ENCODE measurements at regions not wholly inside any gene's neighbourhood (a gene's known extent, or its start where the extent isn't known, plus 50 kb on each side); places are given as distances from the start of the nearest gene placed in this dataset.

GRCh38 chr7:119127706-119128105 lies 903.2 kb downstream of the ANKRD7 start:
- no peaks in the 10 kb centered on the region for H3K9me3 Mint-ChIP-seq
- H3K36me3 Mint-ChIP-seq (ENCODE audit: low read depth): no peaks in the 10 kb centered on the region
- H3K9ac ChIP-seq (ENCODE audit: extremely low read depth, low read length, poor library complexity, severe bottlenecking): no peak overlapping the region
- no peak overlapping the region for H3K27ac ChIP-seq (ENCODE audit: low read depth, low read length)
- H3K4me1 Mint-ChIP-seq: no peaks in the 10 kb centered on the region
- H3K27me3 Mint-ChIP-seq (ENCODE audit: insufficient read depth): no peaks in the 10 kb centered on the region
- H3K4me1 ChIP-seq (ENCODE audit: control insufficient read depth, insufficient read depth, low read length): no peaks in the 10 kb centered on the region
- DNase-seq: no peak
- no peak overlapping the region for H3K27ac Mint-ChIP-seq
- no peaks in the 10 kb centered on the region for H3K27me3 ChIP-seq (ENCODE audit: control insufficient read depth, insufficient read depth, low read length, poor library complexity, severe bottlenecking)
- TF ChIP-seq CTCF (conservative IDR thresholded peaks at IDR 0.05): no peak
- no peak overlapping the region for H3K4me3 ChIP-seq (ENCODE audit: low read length)
- WGBS, 2 experiments (ENCODE audit: insufficient coverage in 1 of 2, insufficient read length in 1 of 2): 93 to 96% methylated on average over 2 to 3 of the region's 3 CpGs
- H3K4me3 Mint-ChIP-seq: no peak overlapping the region
- no peaks in the 10 kb centered on the region for H3K9me3 ChIP-seq (ENCODE audit: control insufficient read depth, low read length)
- H3K36me3 ChIP-seq (ENCODE audit: control insufficient read depth, insufficient read depth, low read length): no peaks in the 10 kb centered on the region

- H3K27me3 Mint-ChIP-seq (ENCODE audit: insufficient read depth): no peaks in the 10 kb centered on the region
- H3K27ac ChIP-seq (ENCODE audit: low read depth, low read length): no peak overlapping the region
- no peaks in the 10 kb centered on the region for H3K4me1 Mint-ChIP-seq
- H3K4me3 Mint-ChIP-seq: no peak overlapping the region
- no peaks in the 10 kb centered on the region for H3K4me1 ChIP-seq (ENCODE audit: control insufficient read depth, insufficient read depth, low read length)
- H3K36me3 ChIP-seq (ENCODE audit: control insufficient read depth, insufficient read depth, low read length): no peaks in the 10 kb centered on the region
- H3K9ac ChIP-seq (ENCODE audit: extremely low read depth, low read length, poor library complexity, severe bottlenecking): no peak overlapping the region
- no peak for DNase-seq
- H3K9me3 ChIP-seq (ENCODE audit: control insufficient read depth, low read length): no peaks in the 10 kb centered on the region
- no peak for TF ChIP-seq CTCF (conservative IDR thresholded peaks at IDR 0.05)
- H3K27me3 ChIP-seq (ENCODE audit: control insufficient read depth, insufficient read depth, low read length, poor library complexity, severe bottlenecking): no peaks in the 10 kb centered on the region
- H3K4me3 ChIP-seq (ENCODE audit: low read length): no peak overlapping the region
- peaks cover 3% of the 10 kb centered on the region for H3K9me3 Mint-ChIP-seq
- H3K36me3 Mint-ChIP-seq (ENCODE audit: low read depth): no peaks in the 10 kb centered on the region
- no peak overlapping the region for H3K27ac Mint-ChIP-seq
These were observed 907.9 kb downstream of the ANKRD7 start for GRCh38 chr7:119132436-119132835.

- Histone ChIP-seq H3K4me3 (ENCODE audit: low read length) (no peak overlapping the region), H3K9me3 (ENCODE audit: control insufficient read depth, low read length) (peaks cover 56% of the 10 kb centered on the region), H3K4me1 (ENCODE audit: control insufficient read depth, insufficient read depth, low read length) (no peaks in the 10 kb centered on the region), H3K9ac (ENCODE audit: extremely low read depth, low read length, poor library complexity, severe bottlenecking) (no peak overlapping the region), H3K27me3 (ENCODE audit: control insufficient read depth, insufficient read depth, low read length, poor library complexity, severe bottlenecking) (no peaks in the 10 kb centered on the region), H3K27ac (ENCODE audit: low read depth, low read length) (no peak overlapping the region), H3K36me3 (ENCODE audit: control insufficient read depth, insufficient read depth, low read length) (no peaks in the 10 kb centered on the region)
- Mint-ChIP-seq H3K4me1 (no peaks in the 10 kb centered on the region), H3K27me3 (ENCODE audit: insufficient read depth) (no peaks in the 10 kb centered on the region), H3K27ac (no peak overlapping the region), H3K9me3 (peaks cover 33% of the 10 kb centered on the region), H3K4me3 (no peak overlapping the region), H3K36me3 (ENCODE audit: low read depth) (peaks cover 2% of the 10 kb centered on the region)
- WGBS, 2 experiments (ENCODE audit: insufficient coverage in 1 of 2, insufficient read length in 1 of 2): 89% methylated on average over 1 of the region's 1 CpG; no CpG with 5 or more reads in 1 of the 2 experiments
- DNase-seq: no peak
- TF ChIP-seq CTCF (conservative IDR thresholded peaks at IDR 0.05): no peak
These were observed 942.9 kb downstream of the ANKRD7 start for GRCh38 chr7:119167431-119167830.

All from endodermal cell (in vitro differentiated cells).